Right renal cortex interstitium (tissue), 3 donors: ENCODE measurements at regions not wholly inside any gene's neighbourhood (a gene's known extent, or its start where the extent isn't known, plus 50 kb on each side); places are given as distances from the start of the nearest gene placed in this dataset.

Experiments used
- DNase-seq, 3 donors: peaks; one replicate each; pipeline ENCODE4 v3.0.0-alpha.2; 2013; ENCODE audit warnings: low read depth in 3 of 3, low spot score in 2 of 3

DNA sequence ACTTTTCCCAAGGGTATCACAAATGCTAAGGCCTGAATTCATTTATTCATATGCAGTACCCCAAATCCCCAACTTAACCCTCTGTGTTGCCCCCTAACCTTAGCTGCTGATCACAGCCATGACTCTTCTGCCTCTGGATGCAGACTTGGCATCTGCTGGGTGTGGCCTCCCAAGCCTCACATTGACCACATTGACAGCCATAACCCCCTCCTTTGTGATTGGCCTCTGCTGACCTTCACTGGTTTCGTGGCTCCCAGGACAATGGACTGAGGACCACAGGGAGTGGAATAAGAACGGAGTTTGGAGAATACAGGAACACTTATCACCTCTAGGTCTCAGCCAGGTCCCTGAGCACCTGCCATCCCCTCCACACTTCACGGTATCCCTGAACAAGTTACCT is 123.6 kb upstream of the CPEB2 start:
- DNase-seq, result no peak

DNA sequence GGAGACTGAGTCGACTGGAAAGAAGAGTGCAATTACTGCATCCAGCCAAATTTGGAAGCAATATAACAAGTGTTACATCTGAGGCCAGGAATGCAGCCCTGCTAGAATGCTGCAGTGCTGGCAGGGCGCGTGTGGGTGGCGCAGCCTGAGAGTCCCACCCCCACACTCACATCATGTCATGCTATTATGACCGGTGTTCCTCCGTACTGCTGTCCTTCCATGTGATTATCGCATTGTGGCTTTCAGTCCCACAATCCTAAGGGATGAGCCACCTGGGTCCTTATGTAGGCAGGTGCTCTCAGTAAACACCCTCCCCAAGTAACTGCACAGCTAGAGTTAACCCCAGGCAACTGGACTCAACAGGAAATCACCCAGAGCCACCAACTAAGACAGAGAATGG is 122.6 kb upstream of the CPEB2 start:
- no peak for DNase-seq

DNA sequence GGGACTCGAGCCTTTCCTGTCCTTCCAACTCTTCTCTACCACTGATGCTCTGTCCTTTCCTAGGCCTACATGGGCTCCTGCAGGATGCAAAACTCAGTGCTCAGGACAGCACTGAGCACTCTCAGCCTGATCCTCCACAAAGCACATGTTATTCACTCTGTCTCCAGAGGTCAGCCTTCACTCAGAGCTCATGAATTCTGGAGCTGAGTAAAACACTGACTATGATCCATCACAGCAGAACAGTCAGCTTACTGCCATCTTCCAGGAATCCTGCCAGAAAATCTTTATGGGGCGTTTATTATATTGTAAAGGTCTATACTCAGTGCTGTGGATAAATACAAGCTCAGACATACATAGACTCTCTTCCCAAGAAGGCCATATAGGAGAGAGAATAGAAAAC is 121.5 kb upstream of the CPEB2 start:
- DNase-seq, result no peak

DNA sequence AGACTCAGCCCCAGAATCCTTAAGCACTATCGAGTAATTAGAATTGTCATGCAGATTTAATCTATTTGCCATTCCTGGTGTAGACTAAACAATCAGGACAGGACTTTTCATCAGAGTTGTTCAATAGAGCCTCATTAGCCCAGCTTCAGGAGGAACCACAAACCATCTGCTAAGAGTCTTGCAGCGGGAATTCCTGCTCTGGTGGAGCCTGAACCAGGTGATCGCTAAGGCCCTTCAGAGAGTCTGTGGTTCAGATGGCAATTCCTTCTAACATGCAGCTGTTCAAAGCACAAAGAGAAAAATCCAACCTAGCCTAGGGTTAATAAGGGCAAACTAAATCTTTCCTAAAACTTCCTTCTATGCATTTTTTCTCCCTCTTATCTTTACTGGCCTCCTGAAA is 119.1 kb upstream of the CPEB2 start:
- no peak for DNase-seq

DNA sequence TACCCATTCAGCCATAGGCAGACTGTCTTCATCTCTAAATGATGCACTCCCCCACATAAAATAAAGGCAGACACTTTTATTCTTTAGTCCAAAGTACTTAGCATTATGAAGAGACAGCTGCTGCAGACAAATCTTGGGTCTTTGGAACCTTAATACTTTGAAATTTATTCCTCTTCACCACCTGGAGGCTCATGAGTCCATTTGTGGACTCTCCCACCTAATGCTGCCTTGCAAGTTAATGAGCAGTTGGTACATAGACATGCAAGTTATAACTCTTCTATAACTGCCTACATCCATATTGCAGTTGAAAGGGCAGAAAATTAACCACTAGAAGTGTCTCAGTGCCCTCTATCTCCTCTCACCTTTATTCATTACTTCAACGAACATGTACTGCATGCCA is 118.6 kb upstream of the CPEB2 start:
- no peak for DNase-seq

DNA sequence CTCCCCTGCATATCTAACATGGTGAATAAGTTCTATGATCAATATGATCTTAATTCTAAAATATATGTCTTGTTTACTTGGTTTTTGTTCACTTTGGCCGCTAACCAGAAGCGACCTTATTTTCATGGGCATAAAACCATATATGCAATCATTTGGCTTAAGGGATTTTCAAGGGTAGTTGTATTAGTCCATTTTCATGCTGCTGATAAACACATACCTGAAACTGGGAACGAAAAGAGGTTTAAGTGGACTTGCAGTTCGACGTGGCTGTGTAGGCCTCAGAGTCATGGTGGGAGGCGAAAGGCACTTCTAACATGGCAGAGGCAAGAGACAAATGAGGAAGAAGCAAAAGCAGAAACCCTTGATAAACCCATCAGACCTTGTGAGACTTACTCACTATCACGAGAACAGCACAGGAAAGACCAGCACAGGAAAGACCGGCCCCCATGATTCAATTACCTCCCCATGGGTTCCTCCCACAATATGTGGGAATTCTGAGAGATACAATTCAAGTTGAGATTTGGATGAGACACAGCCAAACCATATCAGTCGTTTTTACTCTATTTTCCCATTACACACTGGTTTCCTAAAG is 114.3 kb upstream of the CPEB2 start:
- DNase-seq, result no peak

DNA sequence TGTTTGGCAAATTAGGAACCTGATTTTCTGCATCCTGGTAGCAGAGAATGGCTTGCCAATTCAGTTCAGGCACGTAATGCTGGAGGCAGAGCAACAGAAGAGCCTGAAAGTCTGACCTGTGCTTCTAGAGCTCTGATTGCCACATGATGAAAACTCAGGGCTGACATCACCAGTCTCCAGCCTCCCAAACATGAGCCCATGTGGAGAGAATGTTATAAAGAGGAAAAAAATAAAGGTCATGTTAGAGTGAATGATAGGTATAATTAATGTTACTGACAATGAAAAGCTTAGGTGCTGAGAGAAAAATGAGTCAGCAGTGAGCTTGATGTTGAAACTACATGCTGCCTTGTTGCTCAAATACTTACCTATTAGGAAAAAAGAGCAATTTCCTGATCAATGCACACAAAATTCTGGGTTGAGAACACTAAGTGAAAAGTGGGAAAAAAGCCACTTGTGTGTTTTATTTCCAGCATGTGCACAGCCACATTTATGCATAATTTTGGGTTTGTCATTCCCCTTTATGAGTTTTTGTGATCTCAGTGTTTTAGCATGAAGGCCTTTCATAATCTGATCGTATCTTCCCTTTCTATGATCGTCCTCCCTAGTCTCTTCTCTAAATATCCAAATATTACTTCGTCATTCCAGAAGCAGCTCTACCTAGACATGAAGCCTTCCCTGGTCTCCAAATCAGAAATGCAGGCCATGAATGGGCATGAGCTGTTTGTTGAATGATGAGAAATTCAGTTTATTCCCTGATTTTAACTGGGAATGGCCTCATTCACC is 113.3 kb upstream of the CPEB2 start:
- DNase-seq, result no peak

DNA sequence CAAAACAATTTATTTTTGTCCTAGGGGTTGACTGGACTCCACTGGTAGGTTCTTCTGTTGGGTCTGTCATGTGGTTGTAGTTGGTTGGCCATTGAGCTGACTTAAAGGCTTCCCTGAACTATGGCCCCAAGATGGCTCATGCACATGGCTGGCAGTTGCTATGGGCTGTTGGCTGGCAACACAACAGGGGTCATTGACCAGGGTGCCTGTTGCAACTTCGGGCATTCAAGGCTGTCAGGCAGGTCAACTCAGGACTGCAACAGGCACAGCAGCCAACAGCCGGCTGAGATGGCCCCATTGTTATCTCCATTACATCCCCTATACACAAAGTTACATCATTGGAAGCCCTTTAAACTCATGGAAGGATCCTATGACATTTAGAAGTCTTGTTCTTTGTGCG is 109.7 kb upstream of the CPEB2 start:
- no peak for DNase-seq

DNA sequence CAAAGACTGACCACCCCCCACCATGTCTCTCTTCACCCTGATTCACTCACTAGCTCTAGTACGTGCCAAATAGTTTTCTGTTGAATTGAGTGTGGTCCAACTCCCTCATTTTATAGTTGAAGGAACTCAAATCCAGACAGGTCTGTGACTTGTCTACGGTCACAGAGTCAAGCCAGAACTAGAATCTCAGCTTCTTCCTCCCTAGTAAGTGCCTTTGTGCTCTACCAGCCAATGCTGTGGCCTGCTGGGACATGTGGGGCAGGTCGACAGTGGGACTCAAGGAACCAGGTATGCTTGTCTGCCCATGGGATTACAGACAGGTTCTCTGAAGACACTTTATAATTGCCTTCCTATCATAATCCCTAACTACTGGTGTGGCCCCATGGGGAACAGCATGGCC is 108.6 kb upstream of the CPEB2 start:
- no peak for DNase-seq

DNA sequence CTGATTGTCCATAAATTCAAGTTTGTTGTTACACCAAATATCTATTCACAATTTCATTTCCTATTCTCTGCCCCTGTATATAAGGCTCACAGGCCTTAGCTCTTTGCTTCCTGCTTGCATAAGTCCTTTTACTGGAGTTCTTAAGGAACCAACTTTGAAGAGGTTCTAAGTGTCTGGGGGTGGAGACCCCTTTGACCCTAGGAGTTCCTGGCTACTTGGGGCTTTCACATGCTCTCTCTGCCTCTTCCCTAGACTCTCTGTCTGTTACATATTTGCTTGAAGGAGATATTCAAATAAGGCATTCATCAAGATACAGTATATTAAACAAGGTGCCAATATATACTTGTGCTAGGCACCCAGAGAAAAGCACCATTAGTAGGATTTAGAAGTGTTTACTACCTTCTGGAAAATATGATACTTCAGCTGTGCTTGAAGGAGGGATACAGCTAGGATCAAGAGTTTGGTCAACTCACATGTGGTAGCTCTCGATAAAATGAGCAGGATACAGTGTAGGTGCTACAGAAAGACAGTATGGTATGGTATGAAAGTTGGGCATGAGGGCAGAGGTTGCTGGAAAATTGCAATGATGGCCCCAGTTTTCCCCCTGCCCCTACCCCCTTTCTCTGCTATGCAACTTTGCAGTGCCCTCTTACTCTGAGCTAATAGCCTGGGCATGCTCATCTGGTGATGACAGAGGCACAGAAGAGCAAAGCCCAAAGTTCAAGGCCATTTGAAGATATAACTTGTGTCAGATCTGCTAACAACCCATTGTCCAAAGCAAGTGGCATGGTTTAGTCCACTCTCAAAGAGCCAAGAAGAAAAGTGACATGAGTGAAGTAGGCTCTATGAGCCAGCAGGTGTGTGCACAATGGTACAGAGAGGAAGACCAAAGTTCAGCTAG is 107.6 kb upstream of the CPEB2 start:
- DNase-seq, result no peak

DNA sequence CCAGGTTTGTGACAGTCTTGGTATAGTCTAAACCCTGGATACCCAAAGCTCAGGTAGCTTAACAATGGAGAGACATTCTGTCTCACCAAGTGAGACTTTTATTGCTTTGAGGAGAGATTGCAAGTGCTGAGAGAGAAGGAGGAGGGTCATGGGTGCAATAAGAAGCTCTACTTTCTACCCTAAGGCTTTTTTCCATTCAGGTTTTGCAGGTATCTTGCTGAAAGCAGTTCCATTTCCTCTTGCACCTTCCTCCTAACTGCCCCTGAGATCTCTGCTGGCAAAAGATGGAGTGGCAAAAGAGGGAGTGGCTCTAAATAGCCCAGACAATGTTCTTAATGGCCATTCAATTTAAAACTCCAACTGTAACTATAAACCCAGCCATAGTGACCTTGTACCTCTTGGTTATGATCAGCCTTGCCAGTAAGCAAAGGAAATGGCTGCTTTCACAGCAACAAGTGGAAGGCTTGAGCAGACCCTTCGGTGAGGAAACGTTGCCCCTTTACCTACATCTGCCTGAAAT is 105.6 kb upstream of the CPEB2 start:
- no peak for DNase-seq

DNA sequence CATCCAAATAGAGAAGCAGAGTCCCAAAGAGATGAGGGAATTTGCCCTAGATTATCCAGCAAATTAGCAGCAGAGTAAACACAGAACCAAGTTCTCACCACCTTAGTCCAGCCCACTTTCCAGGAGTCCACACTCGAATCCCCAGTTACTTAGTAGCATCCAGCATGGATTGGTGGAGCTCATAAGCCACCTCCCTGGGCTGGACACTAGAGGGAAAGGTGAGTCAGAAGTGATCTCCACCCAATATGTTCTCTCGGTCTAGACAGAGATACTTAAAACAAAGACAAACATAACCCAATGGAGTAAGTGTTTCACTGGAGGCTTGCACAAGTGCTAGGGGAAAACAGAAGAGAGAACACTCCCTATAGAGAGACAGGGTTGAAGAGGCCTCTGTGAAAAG is 105.1 kb upstream of the CPEB2 start:
- DNase-seq, result no peak

DNA sequence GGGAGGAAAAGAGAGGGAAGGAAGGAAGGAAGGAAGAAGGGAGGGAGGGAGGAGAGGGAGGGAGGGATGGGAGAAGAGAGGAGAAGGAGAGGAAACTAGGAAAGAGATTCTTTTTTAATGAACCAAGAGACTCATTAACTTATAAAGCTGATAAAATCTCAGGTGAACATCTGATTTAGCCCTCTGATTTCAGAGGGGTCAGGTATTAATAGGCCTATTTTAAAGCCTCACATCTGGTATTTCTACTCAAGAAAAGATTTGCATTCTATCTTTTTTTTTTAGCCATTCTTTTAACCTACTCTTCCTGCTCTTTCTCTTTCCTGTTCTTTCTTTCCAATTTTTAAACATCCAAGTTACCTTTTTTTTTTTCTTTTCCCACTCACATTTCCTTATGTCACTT is 103.3 kb upstream of the CPEB2 start:
- DNase-seq, result no peak

DNA sequence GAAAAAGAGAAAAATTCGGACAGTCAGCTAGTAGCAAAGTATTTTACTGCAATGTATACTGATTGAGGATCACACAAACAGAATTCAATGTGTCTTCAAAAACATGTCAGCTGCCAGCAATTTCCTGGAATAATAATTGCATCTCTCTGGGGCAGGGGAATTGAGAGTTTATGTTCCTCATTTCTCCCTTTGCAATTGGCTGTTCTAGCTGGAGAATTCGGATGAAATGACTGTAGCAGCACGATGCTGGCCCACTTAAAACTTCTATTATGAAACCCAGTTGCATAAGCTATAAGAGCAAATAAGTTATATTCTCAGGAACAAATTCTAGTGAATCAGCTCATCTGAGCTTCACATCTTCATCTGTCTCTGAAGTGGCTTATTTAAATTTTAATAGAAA is 99.9 kb upstream of the CPEB2 start:
- DNase-seq, result no peak

DNA sequence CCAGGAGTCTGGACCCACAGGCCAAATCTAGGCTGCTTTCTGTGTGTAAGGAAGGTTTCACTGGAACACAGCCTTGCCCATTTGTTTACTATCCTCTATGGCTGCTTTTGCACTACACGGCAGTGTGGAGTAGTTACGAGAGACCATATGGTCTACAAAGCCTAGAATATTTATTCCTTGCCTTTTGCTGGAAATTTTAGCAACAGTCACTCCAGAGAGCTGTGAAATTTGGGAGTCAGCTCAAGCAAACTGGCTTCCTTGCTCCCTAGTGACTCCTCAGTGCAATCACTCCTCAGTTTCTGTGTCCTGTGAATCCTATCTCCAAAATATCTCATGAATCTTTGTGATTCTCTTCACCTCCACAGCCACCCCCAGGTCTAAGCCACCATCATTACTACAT is 99.0 kb upstream of the CPEB2 start:
- no peak for DNase-seq

DNA sequence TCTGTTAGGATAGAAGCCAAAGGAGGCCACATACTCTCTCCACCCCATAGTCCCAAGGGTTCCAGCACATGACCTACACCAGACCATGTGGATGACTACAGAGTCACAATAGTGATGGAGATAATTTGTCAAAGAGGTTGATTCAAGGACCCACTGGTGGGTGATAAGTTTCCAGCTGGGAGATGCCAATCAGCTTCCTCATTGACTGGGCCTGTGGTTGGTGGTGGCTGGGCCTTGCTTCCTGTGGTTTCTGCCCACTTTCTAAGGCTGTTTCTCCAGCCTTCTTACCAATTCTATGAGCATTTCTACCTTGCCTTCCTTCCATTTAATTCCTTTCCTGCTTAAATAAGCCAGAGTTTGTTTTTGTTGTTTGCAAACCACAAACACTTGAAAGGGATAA is 95.5 kb upstream of the CPEB2 start:
- DNase-seq, result no peak

DNA sequence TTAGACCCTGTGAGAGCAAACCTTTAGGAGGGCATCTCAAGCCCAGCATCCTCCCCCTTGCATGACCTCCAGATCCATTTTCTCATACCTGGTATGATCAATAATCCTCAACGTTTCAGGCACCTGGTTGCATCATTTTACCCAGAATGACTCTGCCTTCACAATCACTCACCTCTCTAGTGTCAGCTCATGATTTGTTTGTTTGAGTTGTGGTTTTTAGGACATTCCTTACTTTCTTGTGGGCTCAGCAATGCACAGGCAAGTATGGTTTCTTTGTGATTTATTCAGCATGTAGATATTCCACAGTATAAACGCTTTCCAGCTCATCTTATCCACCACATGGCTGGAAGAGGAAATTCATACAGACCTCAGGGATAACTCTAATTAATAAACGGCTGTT is 93.6 kb upstream of the CPEB2 start:
- no peak for DNase-seq

DNA sequence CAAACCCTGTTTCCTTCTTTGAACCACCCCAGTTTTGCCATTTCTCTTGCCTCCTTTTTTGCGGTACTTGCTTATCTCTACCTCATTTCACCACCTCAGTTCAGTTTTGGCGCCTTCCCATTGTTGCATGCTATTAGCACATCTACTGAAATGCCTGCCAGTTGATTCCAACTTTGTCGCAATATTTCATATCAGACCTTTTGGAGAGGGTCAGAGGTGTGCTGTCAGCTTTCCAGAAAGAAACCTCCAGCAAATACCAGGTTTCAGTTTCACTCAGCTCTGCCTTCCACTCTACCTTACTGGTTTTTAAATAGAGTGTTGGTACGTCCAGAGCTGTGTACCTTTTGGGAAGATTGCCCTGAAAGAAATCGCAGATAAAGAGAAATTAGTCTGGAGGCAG is 91.9 kb upstream of the CPEB2 start:
- DNase-seq, result no peak

DNA sequence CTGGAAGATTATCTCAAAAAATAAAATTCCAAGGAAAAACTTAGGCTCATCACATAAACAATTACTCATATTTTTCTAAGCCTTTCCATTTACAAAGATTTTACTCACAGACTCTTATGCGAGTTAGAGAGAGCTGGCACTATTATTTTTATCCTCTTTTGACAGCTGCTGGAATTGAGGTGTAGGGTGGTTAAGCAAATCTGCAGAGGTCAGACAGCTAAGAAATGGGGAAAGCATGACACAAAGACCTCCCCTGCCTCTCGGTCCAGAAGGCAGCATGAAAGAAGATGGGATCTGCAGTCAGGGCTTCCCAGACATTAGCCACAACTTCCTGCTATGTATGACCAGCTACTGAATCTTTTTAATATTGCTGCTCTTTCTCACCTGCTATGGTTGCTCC is 89.9 kb upstream of the CPEB2 start:
- DNase-seq, result no peak

DNA sequence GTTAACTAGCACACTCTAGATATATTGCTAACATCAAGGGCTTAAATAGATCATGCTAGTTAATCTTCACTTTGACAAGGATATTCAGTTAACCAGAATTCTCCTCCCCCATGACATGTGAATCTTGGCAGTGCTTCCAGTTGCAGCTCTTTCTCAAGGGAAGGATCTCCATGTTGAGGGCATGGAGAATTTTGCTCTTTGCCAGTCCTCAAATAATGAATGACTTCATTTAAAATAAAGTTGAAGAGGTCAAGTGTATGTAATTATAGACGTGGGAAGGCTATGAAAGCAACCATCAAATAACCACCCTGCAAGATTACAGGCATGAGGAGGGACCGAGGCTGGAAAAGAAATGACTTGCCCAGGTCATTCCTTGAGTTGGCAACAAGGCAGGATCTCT is 87.3 kb upstream of the CPEB2 start:
- no peak for DNase-seq

DNA sequence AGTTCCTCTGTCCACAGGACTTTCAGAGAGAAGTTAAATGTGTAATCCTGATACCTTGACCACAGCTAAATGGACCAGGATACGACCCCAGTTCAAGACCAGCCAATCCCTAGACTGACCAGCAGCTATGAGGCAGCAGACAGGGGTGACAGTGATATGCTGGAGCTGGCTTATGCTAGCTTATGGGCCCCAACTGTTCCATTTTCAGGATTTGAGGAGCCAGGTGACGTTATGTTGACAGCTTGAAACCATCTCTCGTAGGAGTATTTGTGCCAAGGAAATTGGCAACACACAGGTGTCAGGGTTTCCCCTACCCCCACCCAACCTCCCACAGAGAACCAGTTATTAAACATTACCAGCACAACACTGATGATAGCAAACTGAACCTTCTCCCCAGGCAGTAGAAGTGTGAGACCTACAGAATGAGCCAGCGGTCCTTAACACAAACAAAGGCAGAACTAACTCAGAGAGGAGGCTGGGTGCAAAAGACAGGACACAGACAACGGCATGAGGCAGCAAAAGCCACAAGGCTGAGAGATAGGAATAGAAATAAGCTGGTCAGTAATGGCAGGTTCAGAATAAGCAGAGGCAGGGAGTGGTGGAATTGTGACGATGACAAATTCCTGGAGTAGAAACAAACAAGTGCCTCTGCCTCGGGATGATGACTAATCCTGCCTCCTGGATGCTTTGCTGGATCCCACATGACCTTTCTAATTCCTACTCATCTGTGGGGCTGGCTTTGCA is 85.6 kb upstream of the CPEB2 start:
- no peak for DNase-seq
